GM19455 (cell line): ENCODE measurements at regions not wholly inside any gene's neighbourhood (a gene's known extent, or its start where the extent isn't known, plus 50 kb on each side); places are given as distances from the start of the nearest gene placed in this dataset.
"Not testable (repeated sequence)": the region's sequence is repeated elsewhere in the genome, so short reads cannot be mapped to it uniquely, and the experiment has no call there.

Experiments
- ATAC-seq: cut with Tn5 transposase; IDR thresholded peaks from one replicate; pipeline ENCODE4 v1.9.1; 2021; ENCODE audit not compliant: unreplicated experiment

DNA sequence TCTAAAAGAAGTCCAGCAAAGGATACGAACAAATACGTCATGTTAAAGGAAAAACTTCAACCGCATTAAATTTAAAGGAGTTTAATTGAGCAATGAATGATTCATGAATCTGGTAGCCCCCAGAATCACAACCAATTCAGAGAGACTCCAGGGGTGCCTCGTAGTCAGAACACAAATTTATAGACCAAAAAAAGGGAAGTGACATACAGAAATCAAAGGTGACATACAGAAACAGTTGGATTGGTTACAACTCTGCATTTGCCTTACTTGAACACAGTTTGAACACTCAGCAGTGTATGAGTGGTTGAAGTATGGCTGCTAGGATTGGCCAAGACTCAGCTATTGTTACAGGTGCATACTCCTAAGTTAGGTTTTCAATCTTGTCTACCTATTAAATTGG is 59.5 kb upstream of the SERP2 start:
- ATAC-seq: not testable (repeated sequence)

DNA sequence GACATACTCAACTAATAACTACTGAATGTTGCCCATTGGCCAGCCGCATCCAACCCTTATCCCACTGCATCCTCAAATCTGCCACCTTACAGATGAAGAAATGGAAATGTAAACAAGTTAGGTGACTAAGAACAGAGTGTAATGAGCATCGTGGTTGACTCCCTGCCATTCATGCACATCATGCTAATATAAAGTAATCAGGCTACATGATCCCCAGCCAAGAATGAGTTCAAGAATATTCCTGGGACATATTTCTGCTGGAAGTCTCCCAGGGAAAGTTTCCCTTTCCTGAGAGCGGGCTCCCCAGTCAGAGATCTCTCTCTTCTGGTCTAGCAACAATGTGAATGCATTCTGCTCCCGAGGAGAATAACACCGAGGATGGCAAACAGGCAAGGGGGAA is 55.9 kb upstream of the SERP2 start:
- ATAC-seq: no peak

DNA sequence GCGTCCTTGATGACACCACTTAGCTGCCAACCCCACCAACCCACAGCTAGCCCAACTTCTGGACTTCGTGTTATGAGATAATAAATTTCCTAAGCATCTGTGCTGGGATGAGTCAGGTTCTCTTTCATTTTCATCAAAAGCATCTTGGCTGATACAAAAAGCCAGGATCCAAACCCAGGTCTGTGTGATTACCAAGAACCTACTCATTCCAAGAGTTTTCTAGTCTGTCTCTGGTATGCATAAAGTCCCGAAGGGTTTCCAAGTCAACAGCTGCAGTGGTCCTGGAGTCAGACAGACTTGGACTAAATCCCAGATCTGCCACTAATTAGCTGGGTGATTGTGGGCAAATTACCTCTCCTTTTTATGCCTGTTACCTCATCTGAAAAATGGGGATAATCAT is 55.5 kb upstream of the SERP2 start:
- ATAC-seq: no peak

DNA sequence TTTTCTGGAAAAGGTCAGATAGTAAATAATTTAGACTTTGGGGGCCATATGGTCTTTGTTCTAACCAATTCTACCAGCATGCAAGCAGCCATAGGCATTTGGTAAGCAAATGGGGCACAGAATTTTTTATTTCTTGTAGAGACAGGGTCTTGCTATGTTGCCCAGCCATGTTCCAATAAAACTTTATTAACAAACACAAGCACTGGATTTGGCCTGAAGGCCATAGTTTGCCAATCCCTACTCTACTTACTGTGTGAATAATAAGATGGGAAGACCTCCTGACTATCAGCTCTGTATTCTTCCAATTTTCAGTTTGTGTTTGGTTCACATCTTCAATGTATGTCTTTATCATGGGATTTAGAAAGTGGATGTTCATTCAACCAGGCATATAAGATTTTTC is 53.0 kb upstream of the SERP2 start:
- ATAC-seq: no peak

DNA sequence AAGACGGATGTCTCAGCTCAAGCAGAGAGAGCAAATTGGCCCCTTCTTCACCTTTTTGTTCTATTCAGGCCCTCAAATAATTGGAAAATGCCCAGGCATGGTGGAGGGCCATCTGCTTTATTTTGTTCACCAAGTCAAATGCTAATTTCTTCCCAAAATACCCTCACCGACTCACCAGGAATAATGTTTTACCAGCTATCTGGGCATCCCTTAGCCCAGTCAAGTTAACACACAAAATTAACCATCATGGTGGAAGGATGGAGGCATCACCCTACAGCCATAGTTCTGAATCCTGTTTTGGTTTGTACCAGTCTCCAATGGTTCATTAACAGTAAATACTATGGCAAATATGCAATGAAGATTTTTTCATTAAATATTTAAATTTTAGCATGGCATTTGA is 51.7 kb upstream of the SERP2 start:
- ATAC-seq: no peak

DNA sequence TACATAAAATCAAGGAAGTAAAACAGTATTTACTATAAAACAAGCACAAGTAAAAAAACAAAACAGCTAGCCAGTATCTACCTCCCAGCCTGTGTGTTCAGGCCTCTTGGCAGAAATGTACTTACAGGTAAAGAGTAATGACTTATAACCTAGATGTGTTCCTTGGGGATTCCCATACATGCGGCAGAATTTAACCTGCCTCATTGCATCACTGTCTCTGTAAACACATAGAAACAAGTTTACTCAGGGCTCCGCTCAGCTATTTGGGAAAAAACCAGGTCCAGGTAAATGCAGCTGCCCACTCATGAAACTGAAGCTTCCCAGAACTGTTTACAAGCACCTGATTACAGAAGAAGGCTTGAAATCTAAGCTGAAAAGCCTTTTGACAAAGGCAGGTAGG is 50.7 kb upstream of the SERP2 start:
- ATAC-seq: no peak

DNA sequence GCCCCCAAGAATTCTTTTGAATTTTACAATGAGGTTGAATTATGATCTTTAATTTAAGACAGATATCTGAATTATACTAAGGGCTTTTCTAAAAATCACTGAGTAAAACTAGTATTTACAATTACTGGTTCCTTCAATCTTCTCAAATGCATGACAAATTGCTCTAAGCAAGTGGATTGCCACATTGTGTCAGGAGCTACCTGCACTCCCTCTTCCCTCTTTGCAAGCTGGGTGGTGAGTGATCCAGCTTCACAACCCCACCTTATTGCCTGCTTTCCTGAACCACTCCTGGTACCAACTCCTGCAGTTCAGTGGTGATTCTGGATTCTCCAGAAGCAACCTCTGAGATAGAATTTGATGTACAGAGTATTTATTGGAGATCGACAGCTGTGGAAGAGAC is 49.9 kb upstream of the SERP2 start:
- no peak for ATAC-seq
